NCI-H82 treated with DMSO at 0.1 percent for 48 hours (cell line): ENCODE measurements at regions not wholly inside any gene's neighbourhood (a gene's known extent, or its start where the extent isn't known, plus 50 kb on each side); places are given as distances from the start of the nearest gene placed in this dataset.

ENCODE experiments used
- DNase-seq: peaks from one replicate; lab custom pipeline; 2025; ENCODE audit not compliant: unreplicated experiment; lab: John Stamatoyannopoulos, UW

DNA sequence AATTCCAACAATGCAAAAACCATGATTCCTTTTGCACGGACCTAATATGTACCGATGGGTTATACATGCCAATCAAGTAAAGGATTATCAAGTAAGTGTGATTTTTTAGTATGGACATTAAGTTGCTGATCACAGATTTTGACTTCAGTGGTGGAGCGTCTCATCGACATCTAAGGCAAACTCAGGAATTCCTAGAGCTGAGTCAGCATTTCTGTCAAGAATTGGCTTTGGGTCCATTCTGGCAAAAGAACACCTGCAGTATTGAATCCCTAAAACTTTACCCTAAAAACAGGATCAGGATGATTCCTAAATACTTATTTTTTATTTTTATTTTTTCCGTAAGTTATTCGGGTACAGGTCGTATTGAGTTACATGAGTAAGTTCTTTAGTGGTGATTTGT, 83.6 kb downstream of the HPGD start:
- DNase-seq: no peak

DNA sequence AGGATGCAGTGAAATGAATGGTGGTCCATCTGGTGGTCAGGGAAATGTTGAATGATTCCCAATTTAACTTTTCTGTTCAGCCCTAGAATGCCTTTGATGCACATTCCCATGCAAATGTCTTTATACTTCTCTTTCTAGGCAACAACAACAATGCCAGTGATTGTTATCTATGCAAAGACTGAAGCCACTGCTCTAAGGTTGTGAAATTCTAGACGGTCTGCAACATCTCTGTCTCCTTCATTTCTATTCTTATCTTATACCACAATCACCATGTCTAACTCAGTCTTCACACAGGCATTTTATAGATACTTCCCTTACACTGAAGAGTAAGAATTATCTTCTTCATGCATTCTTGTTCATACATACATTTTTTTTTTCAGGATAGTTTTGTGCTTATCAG, 84.5 kb downstream of the HPGD start:
- no peak for DNase-seq

DNA sequence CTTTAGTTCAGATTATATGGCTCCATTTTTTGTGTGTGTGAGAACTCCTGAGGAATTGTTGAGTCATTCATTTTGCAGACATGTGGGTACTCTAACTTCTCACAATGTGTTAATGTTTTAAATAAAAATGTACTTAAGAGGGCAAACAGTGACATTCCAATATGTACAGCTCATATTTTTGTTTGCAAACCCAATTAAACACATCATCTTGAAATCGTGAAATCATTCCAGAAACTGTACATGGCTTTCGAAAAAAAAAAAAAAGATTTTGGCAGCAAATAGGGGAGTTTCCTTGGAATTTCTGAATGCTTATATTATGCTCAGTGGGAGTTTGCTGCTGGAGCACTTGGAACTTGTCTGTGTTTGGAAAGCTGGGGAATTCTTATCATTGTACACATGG, 85.0 kb downstream of the HPGD start:
- no peak for DNase-seq

DNA sequence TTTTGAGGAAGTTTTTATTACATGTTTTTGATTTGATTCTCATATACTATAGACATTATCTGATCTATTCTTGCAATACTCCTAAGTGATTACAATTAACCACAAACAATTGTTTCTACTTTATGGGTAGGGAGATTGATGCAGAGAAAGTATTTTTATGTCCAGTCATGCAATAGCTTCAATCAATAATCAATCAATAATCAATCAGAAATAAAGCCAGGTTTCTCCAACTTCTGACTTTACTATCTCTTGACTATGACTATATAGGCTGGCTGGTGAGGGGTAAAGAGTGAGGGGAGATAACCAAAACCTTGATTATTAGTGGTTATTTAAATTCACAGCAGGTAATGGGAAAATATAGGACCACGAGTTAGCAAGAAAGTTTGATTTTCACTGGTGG, 85.9 kb downstream of the HPGD start:
- DNase-seq: no peak

DNA sequence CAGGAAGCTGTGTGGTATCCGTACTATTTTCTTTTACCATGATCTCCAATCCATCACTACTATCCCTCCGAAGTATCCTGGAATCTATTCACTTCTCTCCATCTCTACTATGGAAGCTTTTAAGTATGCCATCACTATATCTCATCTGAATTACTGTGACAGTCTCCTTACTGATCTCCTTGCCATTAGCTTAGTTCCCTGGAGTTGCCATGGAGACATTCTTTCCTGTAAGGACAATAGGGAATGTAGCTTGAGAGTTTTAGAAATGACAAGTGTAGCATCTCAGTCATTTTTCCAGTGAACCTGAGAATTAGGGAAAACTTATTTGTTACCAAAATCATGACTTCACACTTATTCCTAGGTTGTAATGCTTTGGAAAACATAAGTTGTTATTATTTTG, 86.3 kb downstream of the HPGD start:
- no peak for DNase-seq

DNA sequence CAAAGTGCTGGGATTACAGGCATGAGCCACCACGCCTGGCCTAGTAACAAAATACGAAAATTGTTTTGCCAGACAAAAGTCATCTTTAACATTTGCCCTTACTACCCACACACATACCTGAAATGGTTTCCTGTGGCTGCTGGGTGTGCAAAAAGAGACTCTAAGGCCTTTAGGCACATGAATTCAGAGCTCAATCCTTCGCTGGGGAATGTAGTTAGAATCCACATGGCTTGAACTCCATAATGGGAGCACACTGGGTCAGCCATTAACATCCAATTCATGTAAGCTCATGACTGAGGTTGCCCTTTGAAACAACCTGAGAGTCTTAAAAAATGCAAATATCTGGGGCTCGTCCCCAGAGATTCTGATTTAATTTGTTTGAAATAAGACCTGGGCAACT, 87.8 kb downstream of the HPGD start:
- DNase-seq: no peak

DNA sequence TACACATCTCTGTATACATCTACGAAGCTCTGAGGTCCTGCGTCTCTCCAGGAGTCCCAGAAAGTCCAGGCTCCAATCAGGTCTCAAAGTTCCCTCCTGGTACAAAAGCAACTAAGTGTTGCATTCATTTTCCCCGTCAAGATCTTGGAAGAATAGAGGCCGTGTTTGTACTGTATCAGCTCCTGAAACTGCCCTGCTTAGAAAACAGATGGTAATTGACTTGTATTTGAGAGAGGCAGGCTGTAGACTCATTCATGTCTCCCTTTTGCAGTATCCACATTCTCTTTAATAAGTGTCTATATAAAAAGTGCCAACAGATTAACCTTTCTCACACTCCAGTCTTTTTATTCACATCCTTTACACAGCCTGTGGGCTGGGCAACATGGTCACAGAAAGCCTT, 91.7 kb downstream of the HPGD start:
- no peak for DNase-seq

DNA sequence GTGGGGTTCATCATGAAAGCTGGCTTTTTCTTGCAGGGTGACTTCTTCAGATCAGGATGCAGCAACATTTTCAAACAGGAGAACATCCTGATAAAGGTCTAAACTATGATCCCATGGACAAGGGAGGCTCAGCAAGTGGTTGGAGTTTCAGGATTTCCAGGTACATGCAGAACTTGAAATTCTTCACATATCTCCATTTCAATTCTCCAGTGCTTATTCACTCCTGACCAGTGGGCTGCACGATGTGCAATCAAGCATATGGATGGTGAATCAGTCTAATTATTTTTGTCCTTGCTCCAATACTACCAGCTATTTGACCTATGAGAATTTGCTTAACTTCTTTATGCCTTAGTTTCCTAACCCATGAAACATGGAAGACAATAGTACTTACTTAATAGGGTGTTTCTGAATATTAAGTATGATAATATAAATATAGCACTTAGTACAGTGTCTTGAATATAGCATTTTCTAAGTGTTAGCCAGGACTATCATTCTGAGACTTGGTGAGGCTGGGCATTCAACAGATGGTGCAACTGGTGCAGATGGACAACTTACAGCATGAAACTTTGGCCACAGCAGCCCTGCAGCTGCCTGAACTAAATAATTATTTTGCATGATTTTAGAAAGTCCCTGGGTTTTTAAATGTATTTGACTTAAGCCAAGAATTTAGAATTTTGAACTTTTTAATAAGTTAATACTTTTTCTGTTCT, 92.4 kb downstream of the HPGD start:
- no peak for DNase-seq

DNA sequence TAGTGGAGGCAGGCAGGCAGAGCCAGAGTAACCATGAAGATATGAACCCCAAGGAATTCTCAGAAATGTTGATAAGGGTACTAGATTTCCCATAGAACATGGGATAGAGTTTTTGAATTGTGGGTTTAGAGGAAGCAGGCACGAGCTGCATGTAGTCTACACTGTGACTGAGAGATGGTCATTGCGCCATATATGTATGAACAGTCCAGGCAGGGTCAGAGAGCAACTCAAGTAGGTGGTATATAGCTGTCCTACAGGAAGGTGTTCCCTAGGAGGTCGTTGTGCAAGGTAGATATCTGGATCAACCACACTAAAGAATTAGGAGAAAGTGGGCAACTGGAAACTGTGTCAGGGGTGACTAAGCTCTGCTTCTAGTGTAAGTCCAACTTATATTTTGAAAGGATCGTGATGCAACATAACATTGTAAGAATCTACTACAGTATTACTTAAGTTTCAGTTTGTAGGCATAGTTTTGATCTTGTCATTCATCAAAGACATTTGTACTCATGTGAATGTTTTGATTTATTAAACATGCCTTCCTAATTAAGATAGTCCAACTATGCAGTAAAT, 94.6 kb downstream of the HPGD start:
- DNase-seq: no peak

DNA sequence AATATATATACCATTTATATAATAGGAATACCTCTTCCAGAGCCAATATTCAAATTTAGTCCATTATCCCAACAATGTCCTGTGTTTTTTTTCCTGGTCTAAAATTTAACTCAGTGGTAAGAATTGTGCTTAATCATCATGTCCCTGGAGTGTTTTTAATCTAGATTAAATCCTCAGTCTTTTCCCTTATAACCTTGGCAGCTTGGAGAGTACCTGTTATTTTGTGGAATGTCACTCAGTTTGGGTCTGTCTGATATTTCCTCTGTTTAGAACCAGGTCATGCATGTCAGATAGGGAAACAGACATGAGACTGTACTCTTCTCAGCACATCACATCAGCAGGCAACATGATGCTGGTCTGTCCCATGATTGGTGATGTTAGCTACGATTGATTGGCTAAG, 96.6 kb downstream of the HPGD start:
- DNase-seq: no peak

DNA sequence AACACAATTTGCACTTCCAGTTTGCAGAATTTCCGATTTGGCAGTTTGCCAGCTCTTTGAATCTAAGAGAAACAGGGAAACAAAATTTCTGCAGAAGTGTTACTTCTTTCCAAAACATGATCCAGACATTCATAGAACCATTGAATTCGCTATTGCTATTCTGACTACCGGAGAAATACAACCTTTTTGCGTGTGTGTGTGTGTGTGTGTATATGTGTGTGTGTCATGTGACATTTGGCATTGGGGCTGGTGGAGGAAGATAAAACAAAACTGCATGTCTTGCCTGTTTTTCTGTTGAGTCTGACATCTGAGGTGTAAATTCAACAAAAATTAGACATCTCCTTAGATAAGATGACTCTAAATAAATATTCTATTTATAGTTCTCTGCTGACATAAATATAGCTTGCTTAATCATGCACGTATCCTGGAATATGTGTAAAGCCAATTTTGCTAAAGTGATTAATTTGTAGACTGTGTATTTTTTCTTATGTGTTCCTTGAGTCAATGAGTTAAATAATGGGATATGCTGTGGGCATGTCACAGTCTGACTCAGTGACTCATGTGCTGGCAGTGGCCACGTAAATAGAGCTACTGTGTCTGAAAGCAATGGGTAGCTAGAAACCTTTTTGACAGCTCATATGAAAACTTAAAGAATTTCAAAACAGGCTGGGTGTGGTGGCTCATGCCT, 98.9 kb downstream of the HPGD start:
- DNase-seq: no peak

DNA sequence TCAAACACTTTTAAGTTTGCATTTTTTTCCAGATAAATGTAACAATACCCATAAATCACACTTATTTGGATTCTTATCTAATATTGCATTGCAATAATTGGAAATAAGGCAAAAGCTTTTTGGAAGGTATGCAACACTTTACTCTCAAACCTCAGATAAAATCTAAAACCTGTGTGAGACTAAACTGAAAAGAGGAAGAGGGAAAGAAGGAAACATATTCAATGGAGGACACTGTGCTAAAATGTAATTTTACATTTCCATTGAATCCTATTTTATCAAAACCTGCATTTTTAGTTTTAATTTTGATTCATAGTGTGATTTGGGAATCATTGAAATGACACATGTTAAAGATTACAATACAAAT, 99.4 kb downstream of the HPGD start:
- no peak for DNase-seq

DNA sequence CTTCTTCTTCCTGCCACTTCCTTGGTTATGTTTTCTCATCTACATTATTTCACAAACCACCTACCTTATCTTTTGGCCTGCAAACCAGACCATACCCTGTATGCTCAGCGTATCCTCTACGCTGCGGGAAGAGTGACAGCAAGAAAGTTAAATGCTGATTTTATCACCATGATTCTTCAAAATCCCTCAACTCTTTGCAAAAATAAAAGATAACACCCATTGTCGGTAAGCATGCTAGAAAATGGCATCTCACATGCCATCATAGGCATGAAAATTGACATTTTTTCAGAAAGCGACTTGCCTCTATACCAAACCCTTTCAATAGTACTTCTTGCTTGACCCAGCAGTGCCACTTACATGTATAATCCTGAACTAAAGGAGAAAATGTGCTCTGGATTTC, 102.0 kb downstream of the HPGD start:
- DNase-seq: no peak

DNA sequence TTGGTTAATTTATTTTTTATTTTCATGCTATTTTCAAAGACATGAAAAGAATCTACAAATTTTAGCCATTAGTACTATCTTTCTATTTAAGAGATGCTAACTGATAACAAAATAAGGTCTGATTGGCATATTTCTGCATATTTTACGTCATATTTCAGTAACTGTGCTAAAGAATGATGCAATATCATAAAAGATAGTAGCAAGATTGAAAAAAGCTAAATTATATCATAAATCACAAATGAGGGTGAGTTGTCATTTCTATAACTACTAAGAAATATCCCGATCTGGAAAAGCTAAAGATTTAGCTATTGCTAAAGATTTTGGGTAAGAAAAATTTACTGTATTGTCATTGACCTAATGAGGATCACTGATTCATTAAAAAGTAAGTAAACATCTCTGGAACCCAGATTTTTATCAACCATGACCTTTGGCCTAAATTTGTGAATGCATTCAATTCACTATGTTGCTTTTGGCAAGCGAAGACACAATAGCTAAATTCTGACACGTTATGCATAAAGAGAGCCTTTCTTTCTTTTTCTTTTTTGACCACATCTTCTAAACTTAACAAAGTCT, 103.6 kb downstream of the HPGD start:
- DNase-seq: no peak

DNA sequence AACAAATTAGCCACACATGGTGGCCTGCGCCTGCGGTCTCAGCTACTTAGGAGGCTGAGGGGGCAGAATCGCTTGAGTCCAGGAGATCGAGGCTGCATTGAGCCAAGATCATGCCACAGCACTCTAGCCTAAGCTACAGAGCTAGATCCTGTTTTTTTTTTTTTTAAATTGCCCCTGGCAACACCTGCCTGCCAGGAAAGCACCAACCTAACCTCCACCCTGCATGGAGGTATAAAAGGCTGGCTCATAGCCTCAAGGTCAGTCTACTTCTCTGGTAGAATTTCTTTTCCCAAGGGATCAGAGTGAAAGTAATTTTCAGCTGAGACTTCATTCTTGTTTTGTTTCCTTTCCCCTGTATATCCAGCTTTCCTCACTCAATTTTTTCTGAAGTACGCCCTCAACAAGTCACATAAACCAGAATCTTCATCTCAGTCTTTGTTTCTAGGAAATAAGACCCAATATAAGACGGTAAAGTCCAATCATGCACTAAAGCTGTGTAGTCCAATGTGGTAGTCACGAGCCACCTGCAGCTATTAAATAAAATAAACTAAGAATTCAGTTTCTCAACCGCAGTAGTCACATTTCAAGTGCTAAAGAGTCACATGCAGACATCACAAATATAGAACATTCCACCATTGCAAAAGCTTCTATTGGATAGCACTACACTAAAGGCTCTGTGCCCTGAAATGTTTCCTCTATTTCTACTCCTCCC, 113.3 kb downstream of the HPGD start:
- no peak for DNase-seq

DNA sequence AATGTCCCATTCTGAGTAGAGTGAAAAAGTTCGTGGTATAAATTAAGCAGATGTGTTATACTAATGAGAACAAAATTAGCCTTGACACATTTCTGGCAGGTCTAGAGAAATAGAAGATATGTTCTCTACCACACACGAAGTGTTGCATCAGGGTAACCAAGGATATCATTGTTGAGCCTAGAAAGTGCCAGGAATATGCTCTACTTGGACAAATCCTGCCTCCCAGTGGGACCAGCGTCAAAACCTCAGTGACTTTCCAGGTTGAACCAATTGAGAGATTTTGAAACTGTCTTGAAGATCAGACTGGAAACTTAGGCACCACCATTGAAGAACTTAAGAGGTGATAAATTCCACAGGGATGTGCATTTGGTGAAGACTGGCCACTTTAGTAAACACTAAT, 115.9 kb downstream of the HPGD start:
- no peak for DNase-seq

DNA sequence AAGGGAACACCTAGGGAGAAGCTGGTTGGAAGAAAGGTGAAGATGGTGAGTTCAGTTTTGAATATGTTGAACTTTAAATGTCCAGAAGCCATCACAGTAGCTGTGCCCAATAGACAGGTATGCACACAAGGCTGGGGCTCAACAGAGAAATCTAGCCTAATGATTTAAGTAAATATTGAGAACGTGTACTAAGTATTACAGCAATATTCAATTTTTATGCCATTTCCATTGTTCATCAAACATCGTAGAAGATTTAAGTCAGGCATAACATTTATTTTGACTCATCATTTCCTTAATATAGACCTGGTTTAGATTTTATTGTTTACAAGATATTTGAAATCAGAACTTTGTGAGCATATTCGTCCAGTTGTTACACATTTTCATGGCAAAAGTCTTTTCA, 116.4 kb downstream of the HPGD start:
- DNase-seq: no peak

DNA sequence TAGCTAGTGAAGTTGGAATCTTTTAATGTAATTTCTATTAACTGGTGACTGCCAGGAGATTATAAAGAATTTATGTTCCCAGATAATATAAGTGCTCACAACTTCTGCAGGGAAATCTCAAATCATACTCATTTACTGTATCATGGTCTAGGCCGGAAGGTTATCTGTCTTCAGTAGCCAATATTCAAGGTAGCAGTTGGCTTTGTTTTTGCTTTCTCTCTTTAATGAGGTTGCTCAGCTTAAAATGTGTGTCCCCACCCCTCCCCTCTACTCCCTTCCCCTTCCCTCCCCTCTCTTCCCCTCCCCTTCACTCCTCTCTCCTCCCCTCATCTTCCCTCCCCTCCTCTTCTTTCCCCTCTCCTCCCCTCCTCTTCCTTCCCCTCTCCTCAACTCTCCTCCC, 117.6 kb downstream of the HPGD start:
- no peak for DNase-seq

DNA sequence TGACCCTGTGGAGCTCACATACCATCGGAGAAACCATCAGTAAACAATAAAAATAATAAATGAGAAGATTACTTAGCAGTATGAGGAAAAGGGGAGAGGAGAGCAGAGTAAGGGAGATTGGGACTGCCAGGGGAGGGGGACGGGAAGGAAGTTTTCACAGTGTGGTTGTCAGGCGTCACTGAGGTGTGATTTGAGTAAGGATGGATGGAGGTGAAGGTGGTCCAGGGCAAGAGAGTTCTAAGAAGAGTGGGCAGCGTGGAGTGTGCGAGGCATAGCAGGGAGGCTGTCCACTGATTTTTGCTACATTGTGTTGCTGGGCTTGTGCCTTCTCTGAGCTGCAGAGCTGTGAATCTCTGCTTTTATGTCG, 119.1 kb downstream of the HPGD start:
- DNase-seq: no peak

DNA sequence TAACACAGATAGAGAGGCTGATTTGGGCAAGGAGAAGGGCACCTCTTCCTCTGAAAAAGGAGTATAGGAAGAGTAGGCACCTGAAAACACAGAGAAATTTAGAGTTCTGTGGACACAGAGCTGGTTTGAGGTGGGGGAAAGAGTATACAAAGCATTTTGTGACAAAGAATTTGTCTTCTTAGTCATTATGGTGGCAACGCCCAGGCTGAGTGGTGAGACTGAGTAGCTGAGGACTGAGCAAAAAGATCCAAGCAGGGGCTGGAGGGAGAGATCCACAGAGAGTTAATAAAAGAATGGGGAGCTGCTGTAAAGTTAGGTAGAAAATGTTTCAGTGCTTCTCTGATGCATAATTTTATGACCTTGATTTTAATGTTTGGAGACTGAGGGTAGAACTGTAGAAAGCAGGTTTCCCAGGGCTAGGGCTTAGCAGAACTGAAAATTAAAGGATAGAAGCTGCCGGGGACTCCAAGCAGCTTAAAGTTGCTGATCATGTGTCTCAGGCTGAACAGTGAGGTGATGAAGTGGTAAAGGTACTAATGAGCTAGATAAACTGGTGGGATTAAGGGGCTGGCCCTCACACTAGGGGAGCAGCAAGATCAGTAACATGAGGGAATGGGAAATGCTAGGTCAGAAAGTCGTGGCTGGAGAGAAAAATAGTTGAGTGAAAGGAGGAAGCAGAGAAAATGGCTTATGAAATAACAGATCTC, 118.9 kb downstream of the CEP44 start:
- DNase-seq: peak; percentile 79

DNA sequence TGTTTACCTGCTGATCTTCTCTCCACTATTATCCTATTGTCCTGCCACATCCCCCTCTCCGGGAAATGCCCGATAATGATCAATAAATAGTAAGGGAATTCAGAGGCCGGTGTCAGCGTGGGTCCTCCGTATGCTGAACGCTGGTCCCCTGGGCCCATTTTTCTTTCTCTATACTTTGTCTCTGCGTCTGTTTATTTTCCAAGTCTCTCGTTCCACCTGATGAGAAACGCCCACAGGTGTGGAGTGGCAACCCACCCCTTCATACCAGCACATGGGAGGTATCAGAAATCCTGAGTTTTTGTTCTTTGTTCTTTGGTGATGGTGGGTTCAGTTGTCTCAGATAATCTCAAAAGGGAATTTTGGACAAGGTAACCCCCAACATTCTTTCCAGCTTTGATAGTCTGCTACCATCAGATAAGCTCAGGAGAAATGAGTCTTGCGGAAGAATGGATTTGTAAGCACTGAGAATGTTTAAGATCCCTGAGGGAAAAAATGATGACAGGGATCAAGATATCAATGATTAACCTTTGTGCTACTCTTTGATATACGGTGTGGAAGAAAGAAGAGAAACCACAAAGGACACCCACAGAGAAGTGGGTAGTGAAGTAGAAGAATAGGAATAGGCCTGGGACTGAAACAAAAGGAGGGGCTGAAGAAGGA, 117.9 kb downstream of the CEP44 start:
- no peak for DNase-seq
